HL-60 (cell line): ENCODE measurements at regions not wholly inside any gene's neighbourhood (a gene's known extent, or its start where the extent isn't known, plus 50 kb on each side); places are given as distances from the start of the nearest gene placed in this dataset.

Experiments
- DNase-seq, 2 experiments: peaks; one replicate each; pipeline ENCODE4 v3.0.0-alpha.2; 2010 to 2020; ENCODE audit warnings: low read depth in 1 of 2, low spot score in 1 of 2
- H3K27ac ChIP-seq: fragments of 250-450 bp; sonication (Bioruptor Pico); replicated peaks from 2 replicates; pipeline ENCODE4 v1.5.1; 2020; ENCODE audit warnings: mild to moderate bottlenecking, moderate library complexity
- H3K27me3 ChIP-seq: fragments of 250-450 bp; sonication (Bioruptor Pico); 2 replicates; pipeline ENCODE4 v1.5.1; 2021; ENCODE audit warnings: mild to moderate bottlenecking, moderate library complexity; ENCODE audit not compliant: insufficient read depth, poor library complexity, severe bottlenecking
- H3K4me3 ChIP-seq: replicated peaks from 2 replicates; pipeline ENCODE4 v1.5.1; 2011; ENCODE audit warnings: mild to moderate bottlenecking, control low read depth, low read length; ENCODE audit not compliant: insufficient read depth
- CTCF ChIP-seq: IDR thresholded peaks from one replicate; pipeline ENCODE4 v1.5.1; 2011; ENCODE audit warnings: low read length, control low read depth, inconsistent platforms; ENCODE audit not compliant: insufficient read depth
- GABPA ChIP-seq: IDR thresholded peaks from 2 replicates; pipeline ENCODE4 v1.6.1; 2012; ENCODE audit warnings: low read depth
- POLR2AphosphoS5 ChIP-seq: IDR thresholded peaks from 2 replicates; pipeline ENCODE4 v1.6.1; 2012; ENCODE audit warnings: low read depth
- REST ChIP-seq: IDR thresholded peaks from 2 replicates; pipeline ENCODE4 v1.6.1; 2012; ENCODE audit warnings: low read depth; ENCODE audit not compliant: insufficient replicate concordance
- SPI1 ChIP-seq: IDR thresholded peaks from 2 replicates; pipeline ENCODE4 v1.6.1; 2012; ENCODE audit warnings: low read depth, mild to moderate bottlenecking, borderline replicate concordance

GRCh38 chr6:167686204-167686893, 140.4 kb upstream of the AFDN start:
- TF ChIP-seq POLR2AphosphoS5 (no peak), GABPA (no peak)
- Histone ChIP-seq H3K27me3 (no peaks in the 10 kb centered on the region), H3K27ac (no peak overlapping the region), H3K4me3 (no peak overlapping the region)
- no peak for DNase-seq

GRCh38 chr6:167687116-167687725, 139.5 kb upstream of the AFDN start:
- no peaks in the 10 kb centered on the region for H3K27me3 ChIP-seq
- no peak overlapping the region for H3K4me3 ChIP-seq
- TF ChIP-seq SPI1 (no peak), CTCF (no peak), REST (no peak), POLR2AphosphoS5 (no peak), GABPA (no peak)
- no peak overlapping the region for H3K27ac ChIP-seq
- no peak for DNase-seq

GRCh38 chr6:167688123-167688522, 138.6 kb upstream of the AFDN start:
- no peak for TF ChIP-seq POLR2AphosphoS5
- no peak for TF ChIP-seq CTCF
- TF ChIP-seq SPI1 = no peak
- no peak for TF ChIP-seq REST
- TF ChIP-seq GABPA = no peak
- no peaks in the 10 kb centered on the region for H3K27me3 ChIP-seq
- H3K4me3 ChIP-seq = no peak overlapping the region
- H3K27ac ChIP-seq = no peak overlapping the region
- no peak for DNase-seq

GRCh38 chr6:167689278-167689677, 137.4 kb upstream of the AFDN start:
- Histone ChIP-seq H3K27me3 (no peaks in the 10 kb centered on the region), H3K27ac (no peak overlapping the region), H3K4me3 (no peak overlapping the region)
- TF ChIP-seq REST (no peak), POLR2AphosphoS5 (no peak), SPI1 (no peak), CTCF (no peak), GABPA (no peak)
- no peak for DNase-seq
